NCI-H345 treated with DMSO at 0.1 percent for 48 hours (cell line): ENCODE measurements at regions not wholly inside any gene's neighbourhood (a gene's known extent, or its start where the extent isn't known, plus 50 kb on each side); places are given as distances from the start of the nearest gene placed in this dataset.
"Not testable (repeated sequence)": the region's sequence is repeated elsewhere in the genome, so short reads cannot be mapped to it uniquely, and the experiment has no call there.

ENCODE experiments used
- DNase-seq: peaks from one replicate; lab custom pipeline; 2025; ENCODE audit not compliant: unreplicated experiment; lab: John Stamatoyannopoulos, UW

DNA sequence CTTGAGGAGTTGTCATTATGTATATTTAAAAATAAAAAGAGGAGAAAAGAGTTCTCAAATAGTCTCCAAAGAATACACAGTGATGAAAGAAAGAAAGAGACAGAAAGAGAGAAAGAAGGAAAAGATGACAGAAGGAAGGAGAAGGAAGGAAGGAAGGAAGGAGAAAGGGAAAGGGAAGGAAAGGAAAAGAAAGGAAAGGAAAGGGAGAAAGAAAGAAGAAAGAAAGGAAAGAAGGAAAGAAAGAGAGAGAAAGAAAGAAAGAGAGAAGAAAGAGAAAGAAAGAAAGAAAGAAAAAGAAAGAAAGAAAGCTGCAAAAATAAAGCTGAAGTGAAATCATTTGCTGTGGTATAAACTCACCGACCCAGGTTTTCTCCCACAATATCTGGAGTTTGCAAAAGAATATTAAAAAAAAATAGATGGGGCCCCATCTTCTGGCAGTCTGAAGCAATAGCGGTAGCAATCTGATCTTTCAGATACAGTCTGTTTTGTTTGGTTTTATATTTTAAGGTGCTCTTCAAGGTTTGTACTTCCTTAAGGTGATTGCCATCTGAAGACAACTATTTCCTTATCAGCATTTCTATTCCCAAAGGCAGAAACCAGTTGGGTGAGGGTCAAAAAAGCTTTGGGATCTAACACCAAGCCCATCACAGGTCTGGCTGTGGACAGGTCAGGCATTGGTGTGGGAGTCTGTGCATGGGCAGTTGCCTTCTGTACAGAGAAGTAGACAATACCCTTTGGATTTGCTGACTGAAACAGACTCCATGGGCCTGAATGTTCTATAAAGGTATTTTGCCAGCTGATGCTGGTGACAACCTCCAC lies 160.4 kb downstream of the CPEB2 start:
- DNase-seq = no peak

DNA sequence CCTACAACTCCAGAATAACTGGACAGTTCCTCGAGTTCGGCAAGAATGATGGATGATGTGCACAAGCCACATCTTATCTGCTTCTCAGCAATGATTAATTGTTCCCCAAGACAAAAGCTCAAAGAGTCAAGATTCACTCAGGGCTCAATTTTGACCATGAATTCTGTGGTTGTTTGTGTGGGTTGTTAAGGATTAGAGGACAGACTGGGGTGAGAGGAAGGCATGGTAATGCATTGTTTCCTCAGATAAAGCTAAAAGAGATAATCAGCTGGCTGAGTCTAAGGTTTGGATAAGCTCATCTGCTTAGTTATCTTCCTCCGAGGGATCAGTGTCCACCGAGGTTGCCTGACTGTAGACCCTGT lies 161.0 kb downstream of the CPEB2 start:
- DNase-seq = no peak

DNA sequence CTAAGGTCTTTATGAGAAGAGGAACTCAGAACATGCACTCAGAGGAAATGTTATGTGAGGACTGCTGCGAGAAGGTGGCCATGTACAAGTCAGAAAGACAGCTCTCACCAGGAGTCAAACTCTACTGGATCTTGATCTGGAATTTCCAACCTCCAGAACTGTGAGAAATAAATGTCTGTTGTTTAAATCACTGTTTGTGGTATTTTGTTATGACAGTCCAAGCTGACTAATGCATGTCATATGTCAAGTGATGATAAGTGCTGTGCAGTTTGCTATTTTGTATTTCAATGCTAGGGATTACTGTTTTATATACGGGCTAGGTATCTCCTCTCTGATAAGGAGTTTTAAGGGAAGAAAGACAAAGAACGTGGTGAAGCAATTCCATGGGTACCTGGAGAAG lies 162.3 kb downstream of the CPEB2 start:
- DNase-seq = no peak

DNA sequence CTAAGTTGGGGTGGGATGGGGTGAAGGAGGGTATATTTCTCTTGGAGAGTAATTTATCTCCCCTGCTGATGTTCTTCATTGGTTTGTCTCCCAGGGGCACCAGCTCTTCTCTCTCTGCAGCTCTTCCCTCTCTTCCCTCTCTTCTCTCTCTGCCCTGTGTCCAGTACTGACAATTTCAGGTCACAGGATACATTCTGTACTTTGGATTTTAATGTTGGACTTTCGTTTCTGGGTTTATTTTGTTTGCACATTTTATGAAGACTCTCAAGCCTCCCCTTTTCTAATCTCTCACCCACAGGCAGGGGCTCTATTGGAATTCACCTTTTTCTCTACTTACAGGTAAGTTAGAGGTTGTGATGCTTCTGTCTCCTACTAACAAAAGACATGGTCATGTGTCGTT lies 165.5 kb downstream of the CPEB2 start:
- no peak for DNase-seq

DNA sequence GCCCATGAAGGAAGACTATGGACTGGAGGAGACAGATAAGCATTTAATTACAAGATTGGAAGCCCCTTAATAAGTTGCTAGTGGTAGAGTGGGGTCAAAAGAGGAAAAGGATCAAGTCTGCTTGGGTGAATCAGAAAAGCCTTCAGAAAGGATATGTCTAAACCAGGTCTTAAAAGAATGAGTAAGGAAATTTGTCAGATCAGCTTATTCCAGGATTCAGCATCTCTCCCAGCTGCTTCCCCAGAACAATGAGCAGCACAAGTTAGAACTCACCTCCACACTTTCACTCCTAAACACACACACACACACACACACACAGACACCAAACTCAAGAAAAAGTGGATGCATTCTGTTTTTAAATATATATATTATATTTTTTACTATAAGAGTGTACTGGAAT lies 166.5 kb downstream of the CPEB2 start:
- DNase-seq = no peak

DNA sequence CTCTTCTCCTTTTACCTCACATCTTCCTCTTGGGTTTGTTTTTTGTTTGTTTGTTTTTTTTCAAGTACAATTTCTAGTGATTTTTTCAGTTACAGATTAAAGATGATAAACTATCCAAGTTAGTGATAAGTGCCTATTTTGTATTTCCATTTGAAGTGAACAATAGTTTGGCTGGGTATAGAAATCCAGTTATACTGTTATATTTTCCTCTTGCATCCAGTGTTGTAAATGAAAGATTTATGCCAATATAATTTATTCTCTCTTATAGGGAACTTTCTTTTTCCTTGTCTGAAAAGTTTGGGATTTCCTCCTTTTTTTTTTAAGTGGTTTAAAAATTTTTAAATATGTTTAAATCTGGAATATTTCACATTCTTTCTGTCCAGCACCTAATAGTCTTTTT lies 169.4 kb downstream of the CPEB2 start:
- no peak for DNase-seq

DNA sequence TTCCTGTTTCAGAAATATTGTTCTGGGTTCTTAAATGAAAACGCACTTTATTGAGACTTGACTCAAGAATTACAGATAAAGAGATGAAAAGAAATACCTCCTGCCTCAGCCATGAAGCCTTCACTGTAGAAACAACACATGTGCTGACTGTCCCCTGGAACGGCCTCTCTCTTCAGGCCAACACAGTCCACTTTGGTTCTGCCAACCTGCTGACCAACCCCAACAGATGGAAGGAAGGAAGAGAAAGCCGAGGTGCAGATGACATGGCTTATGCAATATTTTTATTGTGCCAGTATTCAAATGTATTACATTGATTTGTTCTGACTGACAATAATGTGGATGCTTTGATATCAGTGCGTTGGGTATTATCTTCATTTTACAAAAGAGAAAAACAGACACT lies 171.0 kb downstream of the CPEB2 start:
- DNase-seq = no peak

DNA sequence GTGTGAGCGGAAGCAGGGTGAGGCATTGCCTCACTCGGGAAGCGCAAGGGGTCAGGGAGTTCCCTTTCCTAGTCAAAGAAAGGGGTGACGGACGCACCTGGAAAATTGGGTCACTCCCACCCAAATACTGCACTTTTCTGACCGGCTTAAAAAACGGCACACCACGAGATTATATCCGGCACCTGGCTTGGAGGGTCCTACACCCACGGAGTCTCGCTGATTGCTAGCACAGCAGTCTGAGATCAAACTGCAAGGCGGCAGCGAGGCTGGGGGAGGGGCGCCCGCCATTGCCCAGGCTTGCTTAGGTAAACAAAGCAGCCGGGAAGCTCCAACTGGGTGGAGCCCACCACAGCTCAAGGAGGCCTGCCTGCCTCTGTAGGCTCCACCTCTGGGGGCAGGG lies 171.9 kb downstream of the CPEB2 start:
- not testable (repeated sequence) for DNase-seq

DNA sequence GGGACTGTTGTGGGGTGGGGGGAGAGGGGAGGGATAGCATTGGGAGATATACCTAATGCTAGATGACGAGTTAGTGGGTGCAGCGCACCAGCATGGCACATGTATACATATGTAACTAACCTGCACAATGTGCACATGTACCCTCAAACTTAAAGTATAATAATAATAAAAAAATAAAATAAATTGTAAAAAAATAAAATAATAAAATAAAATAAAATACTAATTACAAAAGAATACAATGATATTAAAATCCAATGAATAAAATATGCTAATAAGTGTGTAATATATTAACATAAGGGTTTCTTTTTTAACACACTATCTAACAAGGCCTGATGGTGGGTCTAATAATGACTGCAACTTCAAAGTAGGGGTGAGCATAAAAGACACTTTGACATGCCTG lies 177.6 kb downstream of the CPEB2 start:
- DNase-seq = not testable (repeated sequence)

DNA sequence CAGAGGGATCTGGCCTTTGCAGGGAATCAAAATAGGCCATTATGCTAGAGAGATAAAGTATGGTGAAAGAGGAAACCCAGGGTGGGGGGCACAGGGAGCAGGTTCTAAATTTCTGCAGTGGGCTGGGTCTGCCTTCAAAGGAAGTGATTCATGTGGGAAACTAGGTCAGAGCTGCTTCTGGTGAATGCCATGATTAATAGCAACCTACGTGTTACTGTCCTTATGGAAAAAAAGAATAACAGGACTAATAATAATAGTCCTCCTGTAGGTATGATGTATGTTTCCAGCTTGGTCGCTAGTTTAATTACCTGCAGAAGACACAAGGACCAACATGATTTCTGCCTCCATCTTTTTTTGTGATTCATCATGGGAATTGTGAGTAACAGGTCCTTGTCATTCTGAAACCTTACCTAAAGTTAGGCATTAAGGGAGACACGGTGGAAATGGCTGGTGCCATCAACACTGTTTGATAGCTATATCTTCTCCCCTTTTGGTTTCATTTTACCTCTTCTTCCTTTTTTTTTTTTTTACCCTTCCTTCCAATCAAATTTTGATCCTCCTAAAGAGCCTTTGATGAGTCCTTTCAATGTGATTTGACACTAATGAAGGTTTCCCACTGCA lies 180.4 kb downstream of the CPEB2 start:
- no peak for DNase-seq

DNA sequence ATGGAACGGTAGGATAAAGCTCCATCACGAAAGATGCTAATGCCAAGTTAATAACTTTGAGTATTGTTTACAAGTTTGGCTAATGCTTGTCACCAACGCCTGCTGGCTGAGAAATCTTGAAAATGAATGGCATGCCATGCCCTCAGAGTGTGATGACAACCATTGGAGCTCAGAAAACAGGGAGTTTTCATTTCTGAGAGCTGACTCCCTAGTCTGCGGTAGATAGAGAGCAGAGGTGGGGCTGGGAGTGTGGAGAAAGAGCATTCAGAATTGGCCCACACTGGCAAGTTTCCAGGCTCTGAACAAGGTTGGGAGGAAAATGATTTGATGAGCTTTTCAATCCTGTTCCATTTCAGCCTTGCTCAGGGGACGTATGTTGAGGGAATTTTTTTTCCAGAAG lies 183.9 kb downstream of the CPEB2 start:
- no peak for DNase-seq

DNA sequence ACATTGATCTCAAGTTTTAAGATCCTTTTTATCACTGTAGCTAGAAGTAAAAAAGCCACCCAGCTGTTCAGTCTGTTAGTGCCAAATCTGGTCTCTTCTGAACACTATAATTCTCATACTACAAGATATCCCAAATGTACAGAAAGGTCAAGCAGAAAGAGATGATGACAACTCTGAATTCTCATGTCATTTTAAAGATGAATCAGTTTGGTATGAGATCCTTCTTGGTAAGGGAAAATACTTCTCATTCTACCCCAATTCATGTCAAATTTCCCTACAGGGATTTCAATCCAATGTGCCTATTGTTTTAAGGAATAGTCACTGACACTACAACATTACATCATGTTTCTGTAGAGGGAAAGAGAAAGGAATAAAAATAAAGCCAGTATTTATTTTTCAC lies 184.5 kb downstream of the CPEB2 start:
- no peak for DNase-seq

DNA sequence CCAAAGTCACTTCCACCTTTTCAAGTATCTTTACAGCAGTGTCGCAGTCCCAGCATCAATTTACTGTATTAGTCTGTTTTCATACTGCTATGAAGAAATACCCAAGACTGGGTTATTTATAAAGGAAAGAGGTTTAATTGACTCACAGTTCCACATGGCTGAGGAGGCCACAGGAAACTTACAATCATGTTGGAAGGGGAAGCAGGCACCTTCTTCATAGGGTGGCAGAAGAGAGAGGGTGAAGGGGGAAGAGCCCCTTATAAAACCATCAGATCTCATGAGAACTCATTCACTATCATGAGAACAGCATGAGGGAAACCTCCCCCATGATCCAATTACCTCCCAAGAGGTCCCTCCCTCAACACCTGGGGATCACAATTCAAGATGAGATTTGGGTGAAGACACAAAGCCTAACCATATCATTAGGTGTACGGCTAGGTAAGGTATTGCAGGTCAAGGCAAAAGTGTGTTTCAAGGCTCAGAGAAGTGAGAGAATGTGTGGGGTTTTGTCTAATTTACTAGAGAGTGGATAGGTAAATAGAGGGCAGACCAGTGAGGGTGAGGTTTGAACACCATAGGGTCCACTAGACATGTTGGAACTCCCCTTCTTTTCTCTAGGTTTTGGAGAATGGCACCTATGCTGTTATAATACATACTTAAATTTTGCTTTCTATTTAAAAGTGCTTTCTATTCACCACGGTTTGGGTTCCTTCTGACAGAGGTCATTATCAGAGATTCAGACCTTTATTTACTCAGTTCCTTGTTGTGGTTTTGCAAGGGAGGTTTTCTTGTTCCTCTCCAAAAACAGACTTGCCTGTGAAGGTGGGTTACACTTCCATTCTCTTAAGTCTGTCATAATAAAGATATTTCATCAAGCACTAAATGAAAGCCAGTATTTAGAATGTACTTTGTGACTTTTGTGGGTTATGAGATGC lies 186.6 kb downstream of the CPEB2 start:
- no peak for DNase-seq

DNA sequence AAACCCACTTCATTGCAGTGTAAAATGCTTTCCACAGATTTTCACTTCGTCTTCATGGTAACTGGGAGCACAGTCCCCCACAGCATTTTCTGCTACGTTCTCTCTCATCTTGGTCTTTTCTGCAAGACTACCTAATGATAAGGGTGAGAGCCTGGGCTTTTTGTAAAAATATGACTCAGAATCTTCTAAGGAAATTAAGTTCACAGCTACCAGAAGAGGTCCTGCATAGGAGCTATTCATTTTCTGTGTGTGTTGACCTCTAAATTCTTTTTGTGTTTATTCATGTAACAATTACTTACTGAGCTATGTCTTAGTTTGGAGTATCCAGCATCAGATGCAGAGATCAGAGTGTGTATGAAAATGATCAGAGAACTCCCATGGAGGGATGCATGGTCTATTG lies 192.2 kb downstream of the CPEB2 start:
- no peak for DNase-seq

DNA sequence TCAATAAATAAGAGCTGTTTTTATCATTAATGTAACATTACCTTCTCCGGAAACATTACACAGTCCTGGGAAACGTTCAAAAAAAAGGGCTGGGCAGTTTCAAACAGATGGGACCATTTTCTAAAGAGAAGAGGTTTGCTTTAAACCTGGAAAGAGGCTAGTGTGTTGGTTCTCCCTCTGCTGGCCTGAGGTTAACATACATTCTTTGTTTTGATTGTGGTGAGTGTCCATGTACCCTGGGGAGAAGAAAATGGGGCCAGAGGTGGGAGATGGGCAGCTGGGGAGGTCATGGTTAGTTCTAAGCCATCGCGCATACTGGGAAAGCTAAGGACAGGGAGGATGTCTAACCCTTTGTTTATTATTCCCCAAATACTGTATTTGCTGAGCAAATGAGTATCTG lies 194.7 kb downstream of the CPEB2 start:
- no peak for DNase-seq

DNA sequence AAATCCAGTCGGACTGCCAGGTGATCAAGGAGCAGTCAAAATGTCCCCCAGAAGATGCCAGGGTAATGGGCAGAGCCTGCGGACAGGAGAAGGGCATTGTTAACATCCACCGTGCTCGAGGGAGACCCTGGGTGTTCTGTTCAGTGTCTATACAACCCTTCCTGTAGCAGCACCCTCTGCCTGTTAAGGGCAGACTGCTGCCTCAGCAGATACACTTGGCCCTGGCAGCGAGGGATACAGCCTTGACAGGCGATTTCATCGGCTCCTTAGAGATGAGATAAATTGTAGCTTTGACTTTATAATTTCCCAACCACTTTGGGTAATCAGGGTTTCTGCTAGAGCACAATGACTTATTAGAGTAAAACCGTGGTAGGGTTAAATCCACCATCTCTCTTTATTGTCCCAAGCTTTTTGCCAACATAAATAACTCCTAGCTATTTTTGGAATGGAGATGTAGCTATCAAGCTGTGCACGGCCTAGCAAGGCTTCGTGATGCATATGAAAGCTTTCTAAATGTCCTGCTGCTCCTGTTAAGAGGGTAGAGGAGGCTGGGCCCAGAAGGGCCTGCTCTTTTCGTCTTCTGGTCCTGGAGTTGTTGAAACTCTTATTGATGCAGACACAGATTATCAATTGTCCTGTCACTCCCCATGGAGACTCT lies 195.9 kb downstream of the CPEB2 start:
- DNase-seq = no peak

DNA sequence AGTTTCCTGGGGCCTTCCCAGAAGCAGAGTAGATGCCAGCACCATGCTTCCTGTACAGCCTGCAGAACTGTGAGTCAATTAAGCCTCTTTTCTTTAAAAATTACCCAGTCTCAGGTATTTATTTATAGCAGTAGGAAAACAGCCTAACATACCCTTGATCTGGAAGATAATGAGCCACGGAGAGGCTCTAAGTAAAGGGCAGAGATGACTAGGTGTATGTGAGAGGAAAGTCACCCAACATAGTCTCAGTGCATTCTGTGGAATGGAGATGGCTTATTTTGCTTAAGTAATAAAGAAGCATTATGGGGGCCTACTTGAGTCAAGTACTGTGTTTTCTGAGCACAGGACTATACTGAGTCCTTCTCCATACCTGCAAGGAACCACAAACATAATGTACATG lies 199.5 kb downstream of the CPEB2 start:
- no peak for DNase-seq

DNA sequence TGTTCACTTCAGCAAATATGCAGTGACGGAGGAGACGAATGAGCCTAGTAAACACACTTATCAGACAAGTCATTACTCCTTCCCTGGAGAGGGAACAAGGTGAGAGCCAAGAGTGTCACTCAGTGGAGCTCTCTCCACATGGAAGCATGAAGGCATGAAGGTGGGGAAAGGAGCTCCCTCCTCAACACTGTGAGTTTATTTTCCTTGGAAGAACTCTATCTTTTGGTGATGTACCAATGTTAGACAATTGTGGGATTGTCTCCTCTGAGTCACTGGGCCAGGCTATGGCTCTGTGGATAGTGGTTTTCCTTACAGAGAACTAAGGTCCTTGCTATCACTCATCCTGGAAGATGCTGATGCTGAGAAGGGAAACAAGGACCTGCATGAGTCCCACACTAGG lies 200.2 kb downstream of the CPEB2 start:
- no peak for DNase-seq

DNA sequence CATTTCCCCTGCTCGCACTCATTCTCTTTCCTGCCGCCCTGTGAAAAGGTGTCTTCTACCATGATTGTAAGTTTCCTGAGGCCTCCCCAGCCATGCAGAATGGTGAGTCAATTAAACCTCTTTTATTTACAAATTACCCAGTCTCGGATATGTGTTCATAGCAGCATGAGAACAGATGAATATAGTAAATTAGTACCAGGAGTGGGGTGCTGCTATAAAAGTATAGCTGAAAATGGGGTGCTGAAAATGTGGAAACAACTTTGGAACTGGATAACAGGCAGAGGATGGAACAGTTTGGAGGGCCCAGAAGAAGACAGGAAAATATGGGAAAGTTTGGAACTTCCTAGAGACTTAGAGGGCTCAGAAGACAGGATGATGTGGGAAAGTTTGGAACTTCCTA lies 204.2 kb downstream of the CPEB2 start:
- not testable (repeated sequence) for DNase-seq

DNA sequence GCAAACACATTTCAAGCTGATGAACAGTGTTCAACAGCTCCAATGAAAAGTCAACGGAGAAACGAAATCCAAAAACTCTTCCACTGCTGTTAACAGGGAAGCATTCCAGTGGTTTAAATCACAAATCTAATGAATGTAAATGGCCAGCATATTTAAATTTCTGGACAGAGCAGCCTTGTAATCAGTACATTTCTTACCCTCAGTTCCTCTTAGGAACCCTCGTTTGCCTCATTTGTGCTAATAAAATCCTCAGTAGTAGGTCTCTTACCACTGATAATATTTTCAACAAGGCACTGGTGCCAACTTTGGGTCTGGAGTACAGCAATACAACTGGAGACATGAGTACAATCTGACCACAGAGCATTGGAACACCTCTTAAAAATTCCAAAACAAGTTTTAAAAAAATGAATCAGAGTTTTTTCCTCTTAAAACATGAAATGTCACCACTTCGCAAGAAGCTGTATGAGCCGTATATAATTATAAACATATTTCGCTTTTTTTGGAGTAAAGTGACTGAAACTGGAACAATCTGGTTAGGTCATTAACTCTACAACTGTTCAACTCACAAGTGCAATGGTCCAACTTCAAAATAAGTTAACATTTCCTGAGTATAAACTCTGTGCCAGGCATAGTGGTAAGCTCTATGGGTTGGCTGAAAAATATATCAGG lies 211.2 kb downstream of the CPEB2 start:
- DNase-seq = no peak

DNA sequence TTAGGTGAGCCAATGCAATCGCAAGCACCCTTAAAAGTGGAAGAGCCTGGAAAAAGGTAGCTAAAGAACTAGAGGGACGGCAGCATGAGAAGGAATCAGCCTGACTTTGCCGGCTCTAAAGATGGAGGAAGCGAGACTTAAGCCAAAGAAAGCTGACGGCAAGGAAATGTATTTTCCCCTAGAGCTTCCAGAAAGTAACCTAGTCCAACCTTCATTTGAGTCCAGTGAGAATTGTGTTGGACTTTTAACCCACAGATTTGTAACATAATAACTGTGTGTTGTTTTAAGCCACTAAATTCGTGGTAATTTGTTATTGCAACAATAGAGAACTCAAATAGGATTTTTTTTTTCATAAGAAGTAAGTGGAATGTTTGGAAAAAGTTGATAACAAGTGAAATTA lies 212.7 kb upstream of the C1QTNF7 start:
- DNase-seq = no peak
